ENCODE measurements at regions not wholly inside any gene's neighbourhood (a gene's known extent, or its start where the extent isn't known, plus 50 kb on each side); places are given as distances from the start of the nearest gene placed in this dataset.

GRCh38 chr15:39193611-39194010 lies 387.3 kb upstream of the THBS1 start:
- Histone ChIP-seq H3K36me3 (ENCODE audit: control insufficient read depth in 2 of 2, extremely low read depth in 1 of 2, insufficient read depth in 2 of 2, low read length in 2 of 2) (no peaks in the 10 kb centered on the region), H3K4me1 (ENCODE audit: control insufficient read depth, extremely low read depth, insufficient read depth, low read length) (peaks cover 39% of the 10 kb centered on the region), H3K9me3 (replicated peaks; ENCODE audit: control insufficient read depth, insufficient read depth, low read length) (no peaks in the 10 kb centered on the region), H3K27ac (ENCODE audit: insufficient read depth, low read depth, low read length) (no peak overlapping the region), H3K4me3 (replicated peaks in 1 of 3; ENCODE audit: insufficient read depth in 1 of 3, low read depth in 1 of 3, low read length in 3 of 3) (no peak overlapping the region), H2AFZ (ENCODE audit: low read depth, low read length) (no peak overlapping the region), H4K20me1 (replicated peaks; ENCODE audit: control insufficient read depth, extremely low read depth, insufficient read depth, low read length) (no peaks in the 10 kb centered on the region), H3K79me2 (ENCODE audit: control insufficient read depth, insufficient read depth, low read length) (no peaks in the 10 kb centered on the region), H3K27me3 (ENCODE audit: control insufficient read depth in 2 of 2, insufficient read depth in 2 of 2, low read length in 2 of 2) (no peaks in the 10 kb centered on the region), H3K4me2 (ENCODE audit: insufficient read depth, low read length) (no peak overlapping the region), H3K9me1 (replicated peaks; ENCODE audit: control insufficient read depth, extremely low read depth, insufficient read depth, low read length) (no peaks in the 10 kb centered on the region), H3K9ac (replicated peaks; ENCODE audit: extremely low read depth, insufficient read depth, low read length) (no peak overlapping the region)
- dilution Hi-C loops (cut with MboI; ENCODE audit: extremely low pct_ligation_motif_present, low sequenced_read_pairs) = loop anchor here (25.0 kb wide), 1 partner anchor 169 kb away; no protein-coding TSS in a partner anchor
- no peak for FAIRE-seq
- no TSS peak for BruUV-seq (replicated peaks)
- TF ChIP-seq, protein P1, sequence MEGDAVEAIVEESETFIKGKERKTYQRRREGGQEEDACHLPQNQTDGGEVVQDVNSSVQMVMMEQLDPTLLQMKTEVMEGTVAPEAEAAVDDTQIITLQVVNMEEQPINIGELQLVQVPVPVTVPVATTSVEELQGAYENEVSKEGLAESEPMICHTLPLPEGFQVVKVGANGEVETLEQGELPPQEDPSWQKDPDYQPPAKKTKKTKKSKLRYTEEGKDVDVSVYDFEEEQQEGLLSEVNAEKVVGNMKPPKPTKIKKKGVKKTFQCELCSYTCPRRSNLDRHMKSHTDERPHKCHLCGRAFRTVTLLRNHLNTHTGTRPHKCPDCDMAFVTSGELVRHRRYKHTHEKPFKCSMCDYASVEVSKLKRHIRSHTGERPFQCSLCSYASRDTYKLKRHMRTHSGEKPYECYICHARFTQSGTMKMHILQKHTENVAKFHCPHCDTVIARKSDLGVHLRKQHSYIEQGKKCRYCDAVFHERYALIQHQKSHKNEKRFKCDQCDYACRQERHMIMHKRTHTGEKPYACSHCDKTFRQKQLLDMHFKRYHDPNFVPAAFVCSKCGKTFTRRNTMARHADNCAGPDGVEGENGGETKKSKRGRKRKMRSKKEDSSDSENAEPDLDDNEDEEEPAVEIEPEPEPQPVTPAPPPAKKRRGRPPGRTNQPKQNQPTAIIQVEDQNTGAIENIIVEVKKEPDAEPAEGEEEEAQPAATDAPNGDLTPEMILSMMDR (IDR thresholded peaks at IDR 0.05; ENCODE audit: extremely low read depth in 1 of 2, insufficient read depth in 1 of 2, low read depth in 1 of 2, low read length in 2 of 2) = no peak
- TF ChIP-seq, protein P2, sequence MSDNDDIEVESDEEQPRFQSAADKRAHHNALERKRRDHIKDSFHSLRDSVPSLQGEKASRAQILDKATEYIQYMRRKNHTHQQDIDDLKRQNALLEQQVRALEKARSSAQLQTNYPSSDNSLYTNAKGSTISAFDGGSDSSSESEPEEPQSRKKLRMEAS (IDR thresholded peaks at IDR 0.05; ENCODE audit: insufficient read depth, insufficient read length) = no peak
- TF ChIP-seq JUN (IDR thresholded peaks at IDR 0.05; ENCODE audit: borderline replicate concordance, insufficient read depth, insufficient read length, low read depth) (no peak), POLR2A (IDR thresholded peaks at IDR 0.05; ENCODE audit: low read depth, low read length) (no peak), GATA2 (IDR thresholded peaks at IDR 0.05; ENCODE audit: insufficient read depth, insufficient read length, low read depth, low read length) (no peak), FOS (IDR thresholded peaks at IDR 0.05; ENCODE audit: borderline replicate concordance, insufficient read depth, low read length) (no peak)
- CTCF ChIA-PET = interaction anchor here (1.6 kb wide), 1 partner anchor 10 kb away, joined by 4 read pairs; no protein-coding TSS in a partner anchor
- intact Hi-C loops (cut with micrococcal nuclease) = no loop called here
- no peak for DNase-seq (ENCODE audit: low read depth, low spot score)
- POLR2A ChIA-PET = no interaction called here

All from endothelial cell of umbilical vein (primary cell).